SH-SY5Y (cell line): ENCODE measurements at regions not wholly inside any gene's neighbourhood (a gene's known extent, or its start where the extent isn't known, plus 50 kb on each side); places are given as distances from the start of the nearest gene placed in this dataset.

Experiments used
- GATA2 ChIP-seq: IDR thresholded peaks from 2 replicates; pipeline ENCODE4 v1.6.1; 2011; ENCODE audit warnings: mild to moderate bottlenecking, low read depth, low read length
- GATA3 ChIP-seq: IDR thresholded peaks from 2 replicates; pipeline ENCODE4 v1.6.1; 2011; ENCODE audit warnings: low read depth, mild to moderate bottlenecking, low read length, moderate library complexity

DNA sequence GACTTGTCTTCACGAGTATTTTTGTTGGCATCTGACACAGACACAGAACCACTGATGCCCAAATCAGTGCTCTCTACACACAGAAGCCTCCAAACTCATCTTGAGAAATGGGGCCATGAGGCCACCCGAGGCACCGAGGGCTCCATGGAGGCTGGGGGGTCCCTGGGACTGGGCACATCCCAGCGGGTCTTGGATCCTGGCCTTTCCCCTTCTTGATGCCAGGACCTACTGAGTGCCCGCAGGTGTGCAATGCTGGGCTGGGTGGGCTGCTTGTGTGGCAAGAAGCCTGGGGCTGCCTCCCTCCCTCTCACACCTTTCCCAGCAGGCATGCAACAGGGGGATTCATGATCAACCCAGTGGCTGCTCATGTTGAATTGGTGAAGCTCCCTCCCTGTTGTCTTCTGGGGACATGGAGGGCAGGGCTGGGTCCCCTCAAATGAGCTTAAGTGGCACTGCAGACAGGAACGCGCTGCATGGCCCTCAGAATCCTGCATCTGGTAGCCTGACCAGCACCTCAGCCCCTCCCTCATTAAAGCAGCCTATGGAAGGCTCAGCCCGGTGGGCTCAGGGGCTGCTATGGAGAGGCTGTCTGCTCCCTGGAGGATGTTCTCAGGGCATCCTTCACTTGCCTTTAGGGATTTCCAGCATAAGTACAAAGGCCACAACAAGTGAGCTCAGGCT lies 63.7 kb upstream of the SIMC1 start:
- no peak for TF ChIP-seq GATA2
- no peak for TF ChIP-seq GATA3
